ENCODE measurements at regions not wholly inside any gene's neighbourhood (a gene's known extent, or its start where the extent isn't known, plus 50 kb on each side); places are given as distances from the start of the nearest gene placed in this dataset.

- ATAC-seq (no peak), DNase-seq (ENCODE audit: low read depth, low spot score) (no peak)
- no peaks in the 10 kb centered on the region for H3K27me3 ChIP-seq (ENCODE audit: insufficient read depth, low read length)
- TF ChIP-seq EZH2phosphoT487 (IDR thresholded peaks at IDR 0.05; ENCODE audit: borderline replicate concordance) (no peak), SP1 (IDR thresholded peaks at IDR 0.05; ENCODE audit: low read depth) (no peak), CEBPB (IDR thresholded peaks at IDR 0.05; ENCODE audit: low read depth) (no peak), JUND (IDR thresholded peaks at IDR 0.05) (no peak), RAD21 (IDR thresholded peaks at IDR 0.05; ENCODE audit: low read depth) (no peak), FOSL1 (IDR thresholded peaks at IDR 0.05; ENCODE audit: low read depth) (no peak), ELF1 (IDR thresholded peaks at IDR 0.05; ENCODE audit: borderline replicate concordance, low read depth) (no peak), ZFX (IDR thresholded peaks at IDR 0.05) (no peak), POLR2AphosphoS5 (IDR thresholded peaks at IDR 0.05; ENCODE audit: low read depth, low read length) (no peak), CTCF (IDR thresholded peaks at IDR 0.05 in 2 of 3, conservative IDR thresholded peaks at IDR 0.05 in 1 of 3; ENCODE audit: borderline replicate concordance in 1 of 3, insufficient read depth in 1 of 3, low read depth in 2 of 3, low read length in 2 of 3) (no peak), POLR2A (IDR thresholded peaks at IDR 0.05; ENCODE audit: borderline replicate concordance, extremely low read depth, insufficient read depth, insufficient read length) (no peak), CBX3 (IDR thresholded peaks at IDR 0.05; ENCODE audit: low read depth) (no peak), SIN3A (IDR thresholded peaks at IDR 0.05; ENCODE audit: low read depth) (no peak)
- TF ChIP-seq, protein P1, sequence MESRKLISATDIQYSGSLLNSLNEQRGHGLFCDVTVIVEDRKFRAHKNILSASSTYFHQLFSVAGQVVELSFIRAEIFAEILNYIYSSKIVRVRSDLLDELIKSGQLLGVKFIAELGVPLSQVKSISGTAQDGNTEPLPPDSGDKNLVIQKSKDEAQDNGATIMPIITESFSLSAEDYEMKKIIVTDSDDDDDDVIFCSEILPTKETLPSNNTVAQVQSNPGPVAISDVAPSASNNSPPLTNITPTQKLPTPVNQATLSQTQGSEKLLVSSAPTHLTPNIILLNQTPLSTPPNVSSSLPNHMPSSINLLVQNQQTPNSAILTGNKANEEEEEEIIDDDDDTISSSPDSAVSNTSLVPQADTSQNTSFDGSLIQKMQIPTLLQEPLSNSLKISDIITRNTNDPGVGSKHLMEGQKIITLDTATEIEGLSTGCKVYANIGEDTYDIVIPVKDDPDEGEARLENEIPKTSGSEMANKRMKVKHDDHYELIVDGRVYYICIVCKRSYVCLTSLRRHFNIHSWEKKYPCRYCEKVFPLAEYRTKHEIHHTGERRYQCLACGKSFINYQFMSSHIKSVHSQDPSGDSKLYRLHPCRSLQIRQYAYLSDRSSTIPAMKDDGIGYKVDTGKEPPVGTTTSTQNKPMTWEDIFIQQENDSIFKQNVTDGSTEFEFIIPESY (IDR thresholded peaks at IDR 0.05; ENCODE audit: extremely low read depth, insufficient replicate concordance, low read length), result no peak
- TF ChIP-seq, protein P2, sequence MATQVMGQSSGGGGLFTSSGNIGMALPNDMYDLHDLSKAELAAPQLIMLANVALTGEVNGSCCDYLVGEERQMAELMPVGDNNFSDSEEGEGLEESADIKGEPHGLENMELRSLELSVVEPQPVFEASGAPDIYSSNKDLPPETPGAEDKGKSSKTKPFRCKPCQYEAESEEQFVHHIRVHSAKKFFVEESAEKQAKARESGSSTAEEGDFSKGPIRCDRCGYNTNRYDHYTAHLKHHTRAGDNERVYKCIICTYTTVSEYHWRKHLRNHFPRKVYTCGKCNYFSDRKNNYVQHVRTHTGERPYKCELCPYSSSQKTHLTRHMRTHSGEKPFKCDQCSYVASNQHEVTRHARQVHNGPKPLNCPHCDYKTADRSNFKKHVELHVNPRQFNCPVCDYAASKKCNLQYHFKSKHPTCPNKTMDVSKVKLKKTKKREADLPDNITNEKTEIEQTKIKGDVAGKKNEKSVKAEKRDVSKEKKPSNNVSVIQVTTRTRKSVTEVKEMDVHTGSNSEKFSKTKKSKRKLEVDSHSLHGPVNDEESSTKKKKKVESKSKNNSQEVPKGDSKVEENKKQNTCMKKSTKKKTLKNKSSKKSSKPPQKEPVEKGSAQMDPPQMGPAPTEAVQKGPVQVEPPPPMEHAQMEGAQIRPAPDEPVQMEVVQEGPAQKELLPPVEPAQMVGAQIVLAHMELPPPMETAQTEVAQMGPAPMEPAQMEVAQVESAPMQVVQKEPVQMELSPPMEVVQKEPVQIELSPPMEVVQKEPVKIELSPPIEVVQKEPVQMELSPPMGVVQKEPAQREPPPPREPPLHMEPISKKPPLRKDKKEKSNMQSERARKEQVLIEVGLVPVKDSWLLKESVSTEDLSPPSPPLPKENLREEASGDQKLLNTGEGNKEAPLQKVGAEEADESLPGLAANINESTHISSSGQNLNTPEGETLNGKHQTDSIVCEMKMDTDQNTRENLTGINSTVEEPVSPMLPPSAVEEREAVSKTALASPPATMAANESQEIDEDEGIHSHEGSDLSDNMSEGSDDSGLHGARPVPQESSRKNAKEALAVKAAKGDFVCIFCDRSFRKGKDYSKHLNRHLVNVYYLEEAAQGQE (IDR thresholded peaks at IDR 0.05; ENCODE audit: low read depth), result no peak
- no TSS peak for BruUV-seq (replicated peaks)
- ChIA-PET CTCF (no interaction called here), RAD21 (ENCODE audit: low non-redundant PET in 1 of 2, low total read pairs in 2 of 2, uncharacterized antibody in 2 of 2, unreplicated experiment in 2 of 2) (no interaction called here), POLR2A (no interaction called here)
- no peak overlapping the region for H3K4me3 ChIP-seq (replicated peaks in 1 of 2; ENCODE audit: low read depth in 1 of 2, low read length in 2 of 2)
- H4K20me1 ChIP-seq (ENCODE audit: insufficient read depth), result no peaks in the 10 kb centered on the region
- H3K79me2 ChIP-seq (ENCODE audit: insufficient read depth, low read length), result no peaks in the 10 kb centered on the region
- H3K27ac ChIP-seq (ENCODE audit: low read depth, low read length), result no peak overlapping the region
- H3K9me3 ChIP-seq (ENCODE audit: control insufficient read depth in 1 of 2, insufficient read depth in 1 of 2, low read depth in 1 of 2, low read length in 2 of 2), result no peaks in the 10 kb centered on the region
- H3K4me2 ChIP-seq (ENCODE audit: low read length), result no peak overlapping the region
- intact Hi-C loops (cut with micrococcal nuclease), result no loop called here
- H3K9me2 ChIP-seq (ENCODE audit: insufficient read depth), result no peaks in the 10 kb centered on the region
- H3K9ac ChIP-seq (ENCODE audit: low read length), result no peak overlapping the region
- H3K36me3 ChIP-seq (ENCODE audit: control insufficient read depth in 1 of 2, insufficient read depth in 2 of 2, low read length in 2 of 2), result no peaks in the 10 kb centered on the region
- no peaks in the 10 kb centered on the region for H3K4me1 ChIP-seq (ENCODE audit: control insufficient read depth in 1 of 2, insufficient read depth in 2 of 2, low read length in 2 of 2)
- no peak overlapping the region for H2AFZ ChIP-seq (ENCODE audit: low read depth, low read length, poor library complexity, severe bottlenecking)
Measured at GRCh38 chr7:55275291-55276200, 89.6 kb upstream of the LANCL2 start.
